ENCODE measurements at regions not wholly inside any gene's neighbourhood (a gene's known extent, or its start where the extent isn't known, plus 50 kb on each side); places are given as distances from the start of the nearest gene placed in this dataset.

DNA sequence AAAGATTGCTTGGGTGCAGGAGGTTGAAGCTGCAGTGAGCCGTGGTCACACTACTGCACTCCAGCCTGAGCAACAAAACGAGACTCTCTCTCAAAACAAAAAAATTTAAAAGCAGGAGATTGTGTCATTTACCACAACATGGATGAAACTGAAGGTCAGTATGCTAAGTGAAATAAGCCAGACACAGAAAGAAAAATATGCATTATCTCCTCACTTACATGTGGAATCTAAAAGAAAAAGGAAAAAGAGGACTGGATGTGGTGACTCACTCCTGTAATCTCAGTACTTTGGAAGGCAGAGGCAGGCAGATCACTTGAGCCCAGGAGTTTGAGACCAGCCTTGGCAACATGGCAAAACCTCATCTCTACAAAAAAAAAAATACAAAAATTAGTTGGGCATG is 146.8 kb upstream of the DAPK1 start:
- TF ChIP-seq, protein P1, sequence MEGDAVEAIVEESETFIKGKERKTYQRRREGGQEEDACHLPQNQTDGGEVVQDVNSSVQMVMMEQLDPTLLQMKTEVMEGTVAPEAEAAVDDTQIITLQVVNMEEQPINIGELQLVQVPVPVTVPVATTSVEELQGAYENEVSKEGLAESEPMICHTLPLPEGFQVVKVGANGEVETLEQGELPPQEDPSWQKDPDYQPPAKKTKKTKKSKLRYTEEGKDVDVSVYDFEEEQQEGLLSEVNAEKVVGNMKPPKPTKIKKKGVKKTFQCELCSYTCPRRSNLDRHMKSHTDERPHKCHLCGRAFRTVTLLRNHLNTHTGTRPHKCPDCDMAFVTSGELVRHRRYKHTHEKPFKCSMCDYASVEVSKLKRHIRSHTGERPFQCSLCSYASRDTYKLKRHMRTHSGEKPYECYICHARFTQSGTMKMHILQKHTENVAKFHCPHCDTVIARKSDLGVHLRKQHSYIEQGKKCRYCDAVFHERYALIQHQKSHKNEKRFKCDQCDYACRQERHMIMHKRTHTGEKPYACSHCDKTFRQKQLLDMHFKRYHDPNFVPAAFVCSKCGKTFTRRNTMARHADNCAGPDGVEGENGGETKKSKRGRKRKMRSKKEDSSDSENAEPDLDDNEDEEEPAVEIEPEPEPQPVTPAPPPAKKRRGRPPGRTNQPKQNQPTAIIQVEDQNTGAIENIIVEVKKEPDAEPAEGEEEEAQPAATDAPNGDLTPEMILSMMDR (IDR thresholded peaks at IDR 0.05; ENCODE audit: unreplicated experiment), result no peak
- H3K4me1 Mint-ChIP-seq (ENCODE audit: insufficient read depth, unreplicated experiment), result peaks cover 6% of the 10 kb centered on the region
- H3K27me3 Mint-ChIP-seq (ENCODE audit: insufficient read depth, unreplicated experiment), result no peaks in the 10 kb centered on the region
- ChIA-PET CTCF (interaction anchor here (0.6 to 1.4 kb wide), 2 partner anchors 312 to 330 kb away, joined by 3 to 5 read pairs; no protein-coding TSS in a partner anchor), POLR2A (interaction anchor here (0.9 kb wide), 1 partner anchor 13 kb away, joined by 3 read pairs; no protein-coding TSS in a partner anchor)
- no TSS peak for BruUV-seq (replicated peaks)
- no peaks in the 10 kb centered on the region for H3K9me3 Mint-ChIP-seq (ENCODE audit: unreplicated experiment)
- no peak for DNase-seq (ENCODE audit: unreplicated experiment)
- H3K36me3 Mint-ChIP-seq (ENCODE audit: insufficient read depth, unreplicated experiment), result no peaks in the 10 kb centered on the region
- intact Hi-C loops (cut with micrococcal nuclease), result no loop called here
- no peak overlapping the region for H3K4me3 Mint-ChIP-seq (ENCODE audit: unreplicated experiment)
- H3K27ac Mint-ChIP-seq (ENCODE audit: low read depth, unreplicated experiment), result no peak overlapping the region

DNA sequence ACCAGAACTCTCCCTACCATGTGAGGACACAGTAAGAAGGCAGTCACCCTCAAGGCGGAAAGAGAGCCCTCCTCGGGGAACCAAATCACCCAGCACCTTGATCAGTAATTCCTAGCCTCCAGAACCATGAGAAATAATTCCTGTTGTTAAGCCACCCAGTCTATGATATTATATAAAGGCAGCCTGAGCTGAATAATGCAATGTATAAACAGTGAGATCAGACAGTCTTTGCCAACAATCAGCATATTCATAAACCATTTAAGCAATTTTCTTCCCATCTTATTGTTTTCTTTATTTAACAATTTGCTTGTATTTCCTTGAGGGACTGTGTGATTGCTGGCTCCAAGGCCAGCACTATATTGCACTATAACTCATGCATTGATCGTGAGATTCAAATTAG is 144.4 kb upstream of the DAPK1 start:
- intact Hi-C loops (cut with micrococcal nuclease), result no loop called here
- BruUV-seq (replicated peaks), result no TSS peak
- POLR2A ChIA-PET, result interaction anchor here (0.6 to 0.7 kb wide), 2 partner anchors 28 to 30 kb away, joined by 3 to 5 read pairs; no protein-coding TSS in a partner anchor

DNA sequence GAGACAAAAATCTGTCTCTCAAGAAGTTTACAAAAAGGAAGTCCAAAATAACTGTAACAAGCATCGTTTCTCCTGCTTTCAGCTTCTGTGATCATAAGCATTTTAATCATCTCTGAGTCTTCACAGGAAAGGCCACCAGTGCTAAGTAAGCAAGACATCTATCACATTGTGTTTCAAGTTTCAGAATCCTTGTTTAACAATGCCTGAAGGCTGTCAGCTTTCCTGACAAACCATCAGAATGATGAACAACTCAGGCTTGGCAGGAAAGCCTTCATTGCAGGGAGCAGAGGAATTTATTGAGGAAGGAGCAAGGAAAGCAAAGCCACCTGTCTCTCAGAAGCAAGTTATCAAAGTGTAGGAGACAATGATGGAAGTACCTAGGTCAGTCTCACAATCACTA is 143.5 kb upstream of the DAPK1 start:
- no peak for DNase-seq (ENCODE audit: unreplicated experiment)
- BruUV-seq (replicated peaks), result no TSS peak
- peaks cover 6% of the 10 kb centered on the region for H3K4me1 Mint-ChIP-seq (ENCODE audit: insufficient read depth, unreplicated experiment)
- H3K9me3 Mint-ChIP-seq (ENCODE audit: unreplicated experiment), result no peaks in the 10 kb centered on the region
- intact Hi-C loops (cut with micrococcal nuclease), result no loop called here
- H3K4me3 Mint-ChIP-seq (ENCODE audit: unreplicated experiment), result no peak overlapping the region
- ChIA-PET POLR2A (interaction anchor here (0.6 to 0.7 kb wide), 2 partner anchors 29 to 227 kb away, joined by 3 read pairs; no protein-coding TSS in a partner anchor), CTCF (no interaction called here)
- TF ChIP-seq, protein P1 (IDR thresholded peaks at IDR 0.05; ENCODE audit: unreplicated experiment), result no peak
- no peaks in the 10 kb centered on the region for H3K27me3 Mint-ChIP-seq (ENCODE audit: insufficient read depth, unreplicated experiment)
- H3K27ac Mint-ChIP-seq (ENCODE audit: low read depth, unreplicated experiment), result no peak overlapping the region
- H3K36me3 Mint-ChIP-seq (ENCODE audit: insufficient read depth, unreplicated experiment), result no peaks in the 10 kb centered on the region

More for the DNA sequence above, 144.4 kb upstream of the DAPK1 start:
- H3K9me3 Mint-ChIP-seq (ENCODE audit: unreplicated experiment), result no peaks in the 10 kb centered on the region
- DNase-seq (ENCODE audit: unreplicated experiment), result no peak
- H3K4me3 Mint-ChIP-seq (ENCODE audit: unreplicated experiment), result no peak overlapping the region
- CTCF ChIA-PET, result no interaction called here
- H3K27me3 Mint-ChIP-seq (ENCODE audit: insufficient read depth, unreplicated experiment), result no peaks in the 10 kb centered on the region
- no peaks in the 10 kb centered on the region for H3K36me3 Mint-ChIP-seq (ENCODE audit: insufficient read depth, unreplicated experiment)
- TF ChIP-seq, protein P1 (IDR thresholded peaks at IDR 0.05; ENCODE audit: unreplicated experiment), result no peak
- H3K27ac Mint-ChIP-seq (ENCODE audit: low read depth, unreplicated experiment), result no peak overlapping the region
- H3K4me1 Mint-ChIP-seq (ENCODE audit: insufficient read depth, unreplicated experiment), result peaks cover 6% of the 10 kb centered on the region

DNA sequence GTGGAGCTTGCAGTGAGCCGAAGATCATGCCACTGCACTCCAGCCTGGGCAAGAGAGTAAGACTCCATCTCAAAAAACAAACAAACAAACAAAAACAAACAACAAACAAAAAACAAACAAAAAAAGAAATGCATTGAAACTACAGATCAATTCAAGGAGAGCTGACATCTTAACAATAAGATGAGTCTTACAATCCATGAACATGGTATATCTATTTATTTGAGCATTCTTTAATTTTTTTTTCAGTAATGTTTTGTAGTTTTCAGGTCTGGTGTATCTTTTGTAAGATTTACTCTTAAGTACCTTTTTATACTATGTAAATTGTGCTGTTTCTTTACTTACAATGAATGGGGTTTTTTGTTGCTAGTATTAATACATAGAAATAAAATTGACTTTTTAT is 140.1 kb upstream of the DAPK1 start:
- BruUV-seq (replicated peaks), result no TSS peak
- no peak overlapping the region for H3K27ac Mint-ChIP-seq (ENCODE audit: low read depth, unreplicated experiment)
- ChIA-PET CTCF (interaction anchor here (0.6 to 3.5 kb wide), 4 partner anchors 11 to 364 kb away, joined by 3 to 9 read pairs (median 6); no protein-coding TSS in a partner anchor), POLR2A (interaction anchor here (0.7 to 1.0 kb wide), 2 partner anchors 17 kb away, joined by 3 to 5 read pairs; no protein-coding TSS in a partner anchor)
- TF ChIP-seq, protein P1 (IDR thresholded peaks at IDR 0.05; ENCODE audit: unreplicated experiment), result no peak
- no peaks in the 10 kb centered on the region for H3K4me1 Mint-ChIP-seq (ENCODE audit: insufficient read depth, unreplicated experiment)
- intact Hi-C loops (cut with micrococcal nuclease), result no loop called here
- H3K4me3 Mint-ChIP-seq (ENCODE audit: unreplicated experiment), result no peak overlapping the region
- no peaks in the 10 kb centered on the region for H3K36me3 Mint-ChIP-seq (ENCODE audit: insufficient read depth, unreplicated experiment)
- peaks cover 6% of the 10 kb centered on the region for H3K9me3 Mint-ChIP-seq (ENCODE audit: unreplicated experiment)
- no peaks in the 10 kb centered on the region for H3K27me3 Mint-ChIP-seq (ENCODE audit: insufficient read depth, unreplicated experiment)
- no peak for DNase-seq (ENCODE audit: unreplicated experiment)
